CD4-positive, alpha-beta T cell treated with Interleukin-17A for 1 hour (primary cell): ENCODE measurements at regions not wholly inside any gene's neighbourhood (a gene's known extent, or its start where the extent isn't known, plus 50 kb on each side); places are given as distances from the start of the nearest gene placed in this dataset.
A peak's percentile ranks its signal among the peaks of the same experiment; 100 is the strongest.

Source experiments
- DNase-seq: peaks from one replicate; pipeline ENCODE4 v3.0.0-alpha.2; 2020

DNA sequence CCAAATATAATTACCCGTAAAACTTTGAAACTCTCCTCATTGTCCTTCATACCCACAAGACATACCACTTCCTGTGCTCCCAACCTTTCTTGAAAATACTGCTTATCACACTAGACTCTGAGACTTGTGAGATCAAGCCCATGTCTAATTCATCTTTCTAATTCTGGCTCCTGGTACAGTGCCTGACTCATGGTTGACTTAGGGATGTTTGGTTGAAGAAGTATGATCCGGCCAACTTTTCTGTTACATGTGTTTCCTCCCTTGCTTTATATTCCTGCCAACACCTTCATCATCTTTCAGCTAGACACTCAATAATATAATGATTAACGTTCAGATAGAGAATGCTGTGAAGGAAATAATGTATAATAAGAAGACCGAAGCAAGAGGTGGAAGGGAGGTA lies 58.2 kb downstream of the MEX3B start:
- DNase-seq = no peak

DNA sequence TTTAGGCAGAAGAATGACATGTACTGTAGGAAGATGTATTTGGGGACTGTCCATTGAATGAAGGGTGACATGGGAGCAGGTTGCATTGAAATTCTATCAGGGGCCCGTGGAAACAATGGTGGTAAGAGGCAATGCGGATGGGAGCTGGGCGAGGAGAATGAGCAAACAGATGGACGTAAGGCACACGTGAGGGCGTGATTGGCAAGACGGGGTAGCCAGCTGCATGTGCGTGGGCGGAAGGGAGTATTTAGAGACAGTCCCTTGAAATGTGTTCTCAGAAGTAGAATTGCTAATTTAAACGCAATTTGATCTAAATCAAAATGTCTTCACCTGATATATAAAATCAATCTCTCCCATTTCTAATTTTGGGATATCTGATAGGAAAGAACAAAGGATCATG lies 62.3 kb downstream of the MEX3B start:
- DNase-seq = no peak

DNA sequence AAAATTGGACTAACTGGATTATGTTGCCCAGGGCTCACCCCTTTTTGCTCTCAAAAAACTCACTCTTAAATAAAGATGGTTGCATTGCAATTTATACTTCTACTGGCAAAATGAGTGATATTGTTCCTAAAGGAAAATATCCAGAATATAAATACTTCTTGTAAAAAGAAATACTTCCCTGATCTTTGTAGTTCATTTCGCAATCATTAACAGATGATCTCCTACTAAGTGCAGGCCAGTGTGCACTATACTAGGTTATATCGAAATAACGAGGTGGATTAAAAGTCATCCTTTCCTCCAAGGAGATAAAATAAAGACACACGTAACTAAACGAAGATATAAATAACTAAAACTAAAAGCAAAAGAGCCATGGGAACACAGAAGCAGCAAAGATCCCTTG lies 63.0 kb downstream of the MEX3B start:
- DNase-seq = no peak

DNA sequence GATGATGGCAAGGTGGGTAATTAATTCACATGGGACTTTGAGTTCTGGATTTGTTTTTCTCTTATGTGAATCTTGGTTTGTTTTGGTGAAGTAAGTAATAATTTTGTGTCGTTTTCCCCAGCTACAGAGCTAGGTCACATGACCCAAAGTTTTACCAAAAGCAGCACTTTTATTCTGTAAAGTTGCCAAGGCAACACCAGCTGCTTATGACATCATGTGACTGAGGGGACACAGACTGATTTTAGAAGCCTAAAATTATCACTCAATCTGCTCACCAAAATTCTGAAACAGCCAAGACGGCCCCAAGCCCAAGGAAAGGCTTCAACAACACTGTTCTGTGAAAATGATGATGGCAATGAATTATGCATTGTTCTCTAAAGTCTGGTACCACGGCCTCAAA lies 63.9 kb downstream of the MEX3B start:
- no peak for DNase-seq

DNA sequence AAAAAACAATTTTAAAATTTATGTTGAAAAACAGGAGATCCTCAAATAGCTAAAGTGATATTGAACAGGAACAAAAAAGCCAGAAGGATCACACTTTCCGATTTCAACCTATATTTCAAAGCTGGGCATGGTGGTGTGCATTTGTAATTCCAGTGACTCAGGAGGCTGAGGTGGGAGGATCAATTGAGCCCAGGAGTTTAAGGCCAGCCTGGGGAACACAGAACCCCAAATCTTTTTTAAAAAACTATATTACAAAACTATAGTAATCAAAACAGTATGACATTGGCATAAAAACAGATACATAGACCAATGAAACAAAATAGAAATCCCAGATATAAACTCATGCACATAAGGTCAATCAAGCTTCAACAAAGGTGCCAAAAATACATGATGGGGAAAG lies 68.4 kb downstream of the MEX3B start:
- no peak for DNase-seq

DNA sequence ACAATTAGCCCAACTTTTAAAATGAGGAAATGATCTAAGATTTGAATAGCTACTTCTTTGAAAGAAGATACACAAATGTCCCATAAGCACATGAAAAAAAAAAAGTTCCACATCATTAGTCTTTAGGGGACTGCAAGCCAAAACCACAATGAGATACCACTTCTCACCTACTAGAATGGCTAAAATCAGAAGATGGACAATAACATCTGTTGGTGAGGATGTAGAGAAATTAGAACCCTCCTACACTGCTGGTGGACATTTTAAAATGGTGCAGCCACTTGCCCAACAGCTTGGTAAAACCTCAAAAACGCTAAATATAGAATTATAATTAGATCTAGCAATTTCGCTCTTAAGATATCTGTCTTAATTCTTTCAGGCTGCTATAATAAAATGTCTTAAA lies 77.1 kb downstream of the MEX3B start:
- DNase-seq = no peak

DNA sequence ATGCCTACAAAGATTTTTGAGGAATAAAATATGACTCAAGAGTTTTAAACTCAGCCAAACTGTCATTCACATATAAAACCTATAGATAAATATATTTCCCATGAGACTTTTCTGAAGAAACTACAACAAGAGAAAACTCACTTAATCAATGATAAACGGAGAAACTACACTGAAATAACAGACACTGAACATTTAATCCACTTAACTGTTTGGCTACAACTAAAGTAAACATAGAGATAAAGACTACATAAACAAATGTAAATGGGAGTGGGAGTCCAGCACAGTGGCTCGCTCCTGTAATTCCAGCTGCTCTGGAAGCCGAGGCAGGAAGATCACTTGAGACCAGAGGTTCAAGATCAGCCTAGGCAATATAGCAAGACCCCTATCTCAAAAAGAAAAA lies 79.2 kb downstream of the MEX3B start:
- DNase-seq = no peak

DNA sequence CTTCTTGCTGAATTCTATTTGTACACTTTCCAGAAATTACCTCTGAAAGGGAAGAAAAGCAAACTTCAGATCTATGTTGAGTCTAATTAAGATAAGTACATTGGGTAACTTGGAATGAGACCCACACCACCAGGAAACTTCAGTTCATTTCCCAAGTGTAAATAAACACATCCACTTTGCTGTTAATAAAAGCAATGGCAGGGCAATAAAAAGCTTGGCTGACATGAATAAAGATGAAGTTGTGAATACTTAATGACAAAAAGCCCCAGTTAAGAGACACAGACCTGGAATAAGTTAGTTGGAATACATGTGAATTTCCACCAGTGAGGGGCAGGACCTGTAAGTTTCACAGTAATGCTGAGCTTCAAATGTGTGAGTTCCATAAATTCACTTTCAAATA lies 83.3 kb downstream of the MEX3B start:
- no peak for DNase-seq

DNA sequence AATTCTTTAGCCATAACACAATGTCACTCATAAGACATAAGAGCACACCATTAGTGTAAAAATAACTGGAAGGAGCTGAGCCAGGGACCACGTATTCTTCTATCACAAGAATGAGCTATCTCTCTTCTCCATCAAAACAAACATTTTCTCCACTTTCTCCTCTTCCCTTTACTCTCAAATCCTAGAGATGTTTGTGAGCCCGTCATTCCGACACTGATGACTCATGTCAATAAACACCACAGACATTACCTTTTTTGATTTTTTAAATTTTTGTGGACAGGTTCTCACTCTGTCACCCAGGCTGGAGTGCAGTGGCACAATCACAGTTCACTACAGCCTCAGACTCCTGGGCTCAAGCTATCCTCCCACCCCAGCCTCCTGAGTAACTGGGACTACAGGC lies 86.6 kb downstream of the MEX3B start:
- DNase-seq = no peak

DNA sequence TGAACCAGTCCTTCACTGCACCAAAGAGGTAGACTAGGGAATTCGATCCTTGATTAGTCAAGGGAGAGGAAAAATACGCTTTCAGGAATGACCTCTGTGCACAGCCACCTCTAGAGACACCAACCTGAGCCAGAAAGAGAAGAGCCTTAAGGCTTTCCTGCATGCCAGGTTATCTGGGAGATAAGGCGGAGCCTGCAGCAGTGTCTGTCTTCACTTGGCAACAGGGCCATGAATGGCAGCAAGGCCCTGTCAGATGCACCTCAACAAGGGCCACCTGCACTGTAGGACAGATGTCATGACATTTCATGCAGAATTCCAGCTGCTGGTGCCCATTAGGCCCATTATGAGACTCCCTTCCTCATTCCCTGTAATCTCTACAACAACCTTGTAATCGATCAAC lies 88.1 kb downstream of the MEX3B start:
- no peak for DNase-seq

DNA sequence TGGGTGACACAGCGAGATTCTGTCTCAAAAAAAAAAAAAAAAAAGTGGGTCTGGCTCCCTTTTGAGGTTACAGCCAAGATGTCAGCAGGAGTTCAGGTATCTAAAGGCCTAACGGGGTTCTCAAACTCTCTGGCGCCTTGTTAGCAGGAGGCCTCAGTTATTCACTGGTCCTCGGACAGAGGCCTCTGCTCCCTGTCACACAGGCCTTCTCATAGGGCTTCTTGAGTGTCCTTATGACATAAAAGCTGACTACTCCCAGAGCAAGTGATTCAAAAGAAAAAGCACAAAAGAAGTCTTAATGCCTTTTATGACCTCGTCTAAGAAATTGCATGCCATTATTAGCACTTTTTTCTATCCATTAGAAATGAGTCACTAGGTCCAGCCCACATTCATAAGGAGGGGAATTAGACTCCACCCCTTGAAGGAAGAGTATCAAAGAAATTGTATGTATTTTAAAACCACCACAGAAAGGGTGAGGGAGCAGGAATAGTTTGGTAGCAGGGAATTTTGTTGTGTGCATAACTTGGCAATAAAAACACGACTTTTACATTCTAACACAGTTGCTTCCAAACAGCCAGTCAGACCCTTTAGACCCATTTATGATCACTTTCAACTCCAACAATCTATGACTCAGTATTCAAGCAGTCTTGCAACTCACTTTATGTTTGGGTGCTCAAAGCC lies 90.3 kb downstream of the MEX3B start:
- DNase-seq = no peak

DNA sequence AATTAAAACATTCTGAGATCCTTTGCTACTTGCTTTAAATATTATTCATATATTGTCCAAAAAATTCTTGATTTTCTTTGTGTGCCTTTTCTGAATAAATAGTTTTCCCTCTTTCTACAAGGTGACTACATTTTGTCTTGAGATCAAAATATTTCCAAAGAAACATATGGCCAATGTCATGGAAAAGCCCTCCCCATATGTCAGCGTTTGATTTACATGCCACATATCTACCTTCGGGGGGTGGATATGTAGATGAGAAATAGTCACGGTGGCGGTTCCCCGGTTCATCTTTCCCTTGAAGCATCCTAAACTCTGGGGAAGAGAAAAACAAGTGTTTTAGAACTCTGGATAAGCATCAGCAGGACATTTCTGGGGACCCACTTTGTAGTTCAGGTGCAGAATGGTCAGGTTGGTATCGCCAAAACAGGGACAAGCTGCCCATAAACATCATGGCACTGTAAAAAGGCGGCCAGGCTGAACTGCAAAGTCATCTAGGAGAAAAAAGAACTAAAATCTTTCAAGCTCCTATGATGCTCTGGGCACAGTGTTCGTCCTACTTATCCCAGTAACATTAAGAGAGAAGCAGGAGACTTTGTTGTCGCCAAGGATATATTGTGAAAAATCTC lies 91.5 kb downstream of the MEX3B start:
- no peak for DNase-seq

DNA sequence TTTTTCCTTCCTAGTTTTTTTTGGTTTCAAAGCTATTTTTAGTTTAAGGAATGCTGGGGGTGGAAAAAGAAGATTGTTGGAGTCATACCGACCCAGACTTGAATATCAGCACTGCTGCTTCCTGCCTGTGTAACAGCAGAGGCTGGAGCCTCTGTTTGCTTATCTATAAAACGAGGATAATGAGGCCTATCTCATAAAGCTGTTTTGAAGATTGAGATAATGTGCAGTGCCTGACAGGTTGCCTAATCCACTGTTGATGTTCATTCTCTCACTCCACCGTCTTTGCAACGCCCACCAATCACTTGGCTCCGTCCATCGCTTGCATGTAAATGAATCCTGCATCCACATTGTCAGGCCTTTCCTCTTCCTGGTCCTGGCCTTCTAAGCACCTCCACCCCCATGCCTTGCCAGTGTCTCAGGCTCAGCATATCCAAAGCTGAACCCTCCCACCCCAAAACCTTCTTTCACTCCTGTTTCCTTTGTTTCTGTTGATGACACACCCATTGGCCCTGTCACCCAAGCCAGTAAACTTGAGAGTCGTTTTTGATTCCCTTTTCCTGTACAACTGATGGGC lies 94.9 kb downstream of the MEX3B start:
- DNase-seq = no peak

DNA sequence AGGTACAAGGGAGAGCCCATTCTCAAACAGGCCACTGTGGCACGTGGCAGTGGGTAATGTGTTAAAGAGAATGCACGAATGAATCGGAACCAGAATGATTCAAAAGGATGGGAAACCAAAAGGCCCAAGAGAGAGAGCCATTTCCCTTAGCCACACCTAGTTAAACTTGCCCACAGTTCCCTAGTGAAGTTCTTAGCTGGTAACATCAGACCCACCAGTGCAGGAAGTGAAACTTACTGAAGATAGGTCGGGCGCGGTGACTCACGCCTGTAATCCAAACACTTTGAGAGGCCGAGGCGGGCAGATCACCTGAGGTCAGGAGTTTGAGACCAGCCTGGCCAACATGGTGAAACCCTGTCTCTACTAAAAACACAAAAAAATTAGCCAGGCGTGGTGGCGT lies 97.1 kb downstream of the MEX3B start:
- no peak for DNase-seq

DNA sequence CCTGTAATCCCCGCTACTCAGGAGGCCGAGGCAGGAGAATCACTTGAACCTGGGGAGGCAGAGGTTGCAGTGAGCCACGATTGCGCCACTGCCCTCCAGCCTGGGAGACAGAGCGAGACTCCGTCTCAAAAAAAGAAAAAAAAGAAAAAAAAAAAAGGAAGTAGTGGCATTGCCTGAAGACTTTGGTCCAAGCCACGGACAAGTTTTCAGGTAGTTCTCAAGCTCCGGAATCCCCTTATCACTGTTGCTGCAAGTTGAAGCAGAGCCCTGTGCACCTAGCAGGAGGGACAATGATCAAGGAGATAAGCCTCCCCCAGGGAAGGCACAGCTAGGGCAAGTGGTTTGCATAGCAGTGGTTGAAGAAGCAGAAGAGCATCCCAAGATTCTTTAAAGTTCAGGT lies 97.6 kb downstream of the MEX3B start:
- DNase-seq = no peak

DNA sequence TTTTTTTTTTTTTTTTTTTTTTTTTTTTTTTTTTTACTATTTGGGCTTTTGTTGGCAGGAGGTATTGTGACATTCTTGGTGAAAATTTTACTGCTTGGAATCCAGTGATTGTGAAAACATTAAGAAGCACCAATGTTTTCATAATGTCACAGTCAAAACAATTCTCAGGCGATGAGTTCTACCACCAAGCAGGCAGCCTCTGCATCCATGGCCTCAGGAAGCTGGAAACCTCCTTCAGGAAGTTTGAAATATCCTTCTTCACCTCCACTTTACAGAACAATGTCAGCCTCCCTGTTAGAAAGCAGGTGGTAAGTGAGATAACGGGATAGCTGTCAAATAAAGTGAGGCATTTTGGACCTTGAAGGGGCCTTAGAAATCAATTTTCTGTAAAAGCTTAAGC lies 98.3 kb downstream of the MEX3B start:
- no peak for DNase-seq

DNA sequence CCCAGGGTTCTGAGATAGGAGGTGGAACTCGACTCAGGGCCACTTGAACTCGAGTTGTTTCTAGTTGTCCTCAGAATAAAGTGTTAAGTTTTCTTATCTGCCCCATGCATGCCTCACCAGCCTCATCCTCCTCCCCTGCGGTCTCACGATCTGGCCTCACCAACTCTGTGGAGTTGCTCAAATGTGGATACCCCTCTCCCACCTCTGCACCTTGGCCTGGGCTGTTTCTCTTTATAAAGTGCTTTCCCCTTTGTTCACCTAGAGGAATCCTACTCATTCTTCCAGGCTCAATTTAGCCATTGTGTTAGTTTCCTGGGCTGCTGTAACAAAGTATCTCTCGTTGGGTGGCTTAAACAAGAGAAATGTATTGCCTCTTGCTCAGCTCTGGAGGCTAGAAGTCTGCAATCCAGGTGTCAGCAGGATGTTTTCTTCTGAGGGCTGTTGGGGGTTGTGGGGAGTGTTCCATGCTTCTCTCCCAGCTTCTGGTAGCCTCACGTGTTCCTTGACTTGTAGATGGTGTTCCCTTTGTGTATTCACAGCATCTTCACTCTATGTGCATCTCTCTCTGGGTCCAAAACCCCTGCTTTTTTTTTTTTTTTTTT lies 100.7 kb downstream of the MEX3B start:
- DNase-seq = no peak

DNA sequence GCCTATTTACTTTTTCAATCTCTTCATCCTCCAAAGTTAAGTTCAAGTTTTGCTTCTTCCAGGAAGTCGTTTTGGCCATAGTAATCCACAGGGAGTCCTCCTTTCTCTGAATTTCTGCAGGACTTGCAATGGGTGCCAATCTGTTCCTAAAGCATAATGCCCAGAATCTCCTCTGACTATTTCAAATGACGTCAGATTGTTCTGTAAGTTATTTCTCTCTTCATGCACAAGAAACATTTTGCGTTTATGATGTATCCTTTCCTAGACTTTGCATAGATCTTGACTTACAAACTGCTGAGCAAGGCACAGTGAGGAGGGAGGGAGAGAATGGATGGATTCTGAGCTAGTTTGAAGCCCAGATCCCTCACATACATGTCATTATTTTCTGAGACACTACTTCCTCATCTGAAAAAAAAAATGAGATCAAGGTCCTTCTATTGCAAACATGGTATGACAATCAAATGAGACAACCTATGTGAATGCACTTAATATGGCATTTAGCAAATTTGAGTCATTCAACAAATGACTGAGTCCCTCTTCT lies 103.1 kb downstream of the MEX3B start:
- DNase-seq = no peak

DNA sequence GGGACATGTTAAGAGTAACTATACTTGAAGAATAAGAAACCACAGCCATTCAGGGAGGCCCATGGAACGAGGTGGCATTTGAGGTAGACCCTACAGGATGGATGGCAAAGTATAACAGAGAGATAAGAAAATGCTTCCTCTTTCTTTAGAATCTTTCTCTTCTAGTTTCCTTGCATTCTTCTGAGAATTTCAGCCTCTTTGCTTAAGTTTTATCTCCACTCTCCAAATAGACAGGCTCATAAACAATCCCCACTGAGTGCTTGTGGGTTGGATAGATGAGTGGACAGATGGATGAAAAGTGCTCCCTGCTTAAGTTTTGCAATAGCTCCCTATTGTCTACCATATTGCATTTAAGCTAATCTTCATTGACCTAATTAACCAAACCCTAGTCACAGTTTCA lies 103.7 kb downstream of the MEX3B start:
- no peak for DNase-seq

DNA sequence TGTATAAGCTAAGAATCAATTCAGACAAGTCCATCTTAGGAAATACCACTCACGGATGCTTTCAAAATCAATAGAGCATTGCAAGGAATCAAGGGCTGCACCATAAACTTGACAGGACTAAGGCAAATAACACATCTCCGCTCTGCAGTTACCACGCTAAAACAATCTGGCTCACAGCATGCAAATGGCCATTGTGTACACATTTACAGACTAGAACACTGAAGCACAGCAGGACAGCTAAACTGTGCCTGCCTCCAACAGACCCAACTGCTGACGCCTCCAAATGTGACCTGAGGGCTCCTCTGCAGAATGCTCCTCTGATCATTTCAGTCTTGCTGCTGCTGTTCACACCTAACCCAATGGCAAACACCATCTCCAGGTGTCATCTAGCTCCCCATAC lies 104.3 kb downstream of the MEX3B start:
- no peak for DNase-seq

DNA sequence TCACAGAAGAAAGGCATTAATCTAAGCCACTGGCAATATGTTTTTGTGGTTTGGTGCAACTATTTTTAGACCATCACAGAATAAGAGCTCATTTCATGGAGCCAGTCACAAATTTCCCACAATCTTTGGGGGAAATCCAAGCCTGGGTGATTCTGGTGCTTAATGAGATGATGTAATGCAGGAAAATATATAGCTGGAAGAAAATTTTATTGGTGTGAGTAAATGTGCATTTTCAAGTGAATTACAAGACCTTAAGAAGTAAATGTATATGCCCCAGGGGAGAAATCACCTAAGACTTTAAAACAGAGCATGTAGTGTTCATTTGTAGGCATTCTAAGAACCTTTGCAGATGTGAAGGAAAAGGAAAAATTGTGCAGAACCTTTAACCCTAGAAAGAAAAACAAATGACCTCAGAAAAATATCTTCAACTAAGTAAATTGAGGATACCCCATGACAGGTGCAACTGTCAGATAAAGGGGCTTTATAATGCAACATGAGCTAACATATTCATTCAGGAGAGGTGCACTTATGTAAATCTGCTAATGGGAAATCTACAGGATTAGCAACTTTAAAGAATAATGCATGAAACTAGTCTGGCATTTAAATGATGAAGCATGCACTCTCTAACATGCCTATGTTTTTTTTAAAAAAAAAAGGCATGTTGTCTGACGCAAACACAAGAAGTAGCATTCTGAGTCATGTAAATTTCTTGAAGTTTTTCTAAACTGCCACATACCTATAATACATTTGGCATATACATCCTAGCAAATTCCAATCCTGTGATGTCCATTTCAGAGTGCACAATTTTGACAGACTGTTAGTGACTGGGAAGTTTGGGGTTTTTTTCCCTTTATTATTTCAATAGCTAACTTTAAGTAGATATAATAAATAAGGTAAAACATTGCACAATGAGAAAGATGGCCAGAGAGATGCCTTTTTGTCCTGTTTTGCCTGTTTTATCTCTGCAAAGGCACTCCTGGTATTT lies 105.1 kb downstream of the MEX3B start:
- DNase-seq = no peak

DNA sequence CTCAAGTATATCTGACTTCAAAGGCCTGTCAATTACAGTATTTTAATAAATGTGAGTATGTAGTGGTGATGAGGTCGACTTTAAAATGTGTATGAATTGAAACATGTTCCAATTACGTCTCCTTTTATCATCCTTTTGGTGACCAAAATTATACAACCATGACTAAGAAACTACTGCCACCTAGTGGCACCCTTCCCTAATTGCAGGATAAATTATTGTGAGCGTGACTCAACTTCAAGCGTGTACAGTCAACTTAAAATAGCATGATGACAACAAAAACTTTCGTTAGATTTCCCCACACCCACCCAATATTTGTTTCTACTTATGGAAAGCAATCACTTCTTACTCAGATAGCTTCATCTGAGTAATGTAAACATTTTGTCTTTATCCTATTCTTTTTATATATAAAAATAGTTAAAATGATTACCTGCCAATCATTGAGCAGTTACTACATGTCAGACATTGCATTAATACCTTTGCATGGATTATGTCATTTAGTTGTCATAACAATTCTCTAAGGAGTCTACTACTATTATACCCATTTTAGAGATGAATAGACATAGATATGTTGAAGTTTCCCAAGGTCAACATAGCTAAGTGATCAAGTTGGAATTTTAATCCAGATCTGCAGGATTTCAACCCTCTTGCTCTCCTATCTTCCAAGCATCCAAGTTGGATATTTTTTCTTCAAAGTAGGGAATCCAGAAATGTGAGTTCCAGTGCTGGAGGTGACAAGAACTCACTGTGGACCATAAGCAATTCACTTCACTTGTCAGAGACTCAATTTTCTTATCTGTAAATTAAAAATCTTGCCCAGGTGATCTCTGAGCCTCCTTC lies 106.0 kb downstream of the MEX3B start:
- peak; percentile 16 for DNase-seq
